ENCODE measurements at regions not wholly inside any gene's neighbourhood (a gene's known extent, or its start where the extent isn't known, plus 50 kb on each side); places are given as distances from the start of the nearest gene placed in this dataset.
"Not testable (repeated sequence)": the region's sequence is repeated elsewhere in the genome, so short reads cannot be mapped to it uniquely, and the experiment has no call there.

DNA sequence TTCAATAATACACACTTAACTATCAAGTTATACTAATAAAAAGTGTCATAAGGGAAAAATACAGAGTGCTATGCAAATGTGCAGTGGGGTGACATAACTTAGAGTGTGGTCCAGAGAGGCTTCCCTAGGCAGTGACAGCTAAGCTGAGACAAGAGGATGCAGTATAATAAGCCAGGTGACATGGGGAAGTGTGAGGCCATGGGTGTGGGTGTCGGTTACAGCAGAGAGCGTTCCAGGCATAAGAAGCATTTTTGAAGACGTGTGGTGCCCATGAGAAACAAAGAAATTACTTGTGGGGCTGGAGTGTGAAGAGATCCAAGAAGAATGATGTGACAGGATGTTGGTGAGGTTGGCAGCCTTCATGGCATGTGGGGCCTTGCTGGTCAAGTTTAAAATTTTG lies 78.1 kb upstream of the PICALM start:
- TF ChIP-seq YY1 (IDR thresholded peaks at IDR 0.05; ENCODE audit: insufficient read depth, insufficient read length) (no peak), SUZ12 (IDR thresholded peaks at IDR 0.05; ENCODE audit: extremely low read depth, insufficient read depth, insufficient read length) (no peak), ZNF274 (IDR thresholded peaks at IDR 0.05; ENCODE audit: low read depth, low read length) (no peak)
- Histone ChIP-seq H3K4me1 (ENCODE audit: insufficient read depth, insufficient read length) (peaks cover 2% of the 10 kb centered on the region), H3K36me3 (ENCODE audit: insufficient read depth, insufficient read length, low read length) (no peaks in the 10 kb centered on the region), H3K27me3 (ENCODE audit: insufficient read depth, insufficient read length) (no peaks in the 10 kb centered on the region), H3K4me3 (ENCODE audit: insufficient read length, low read depth) (no peak overlapping the region), H3K9ac (ENCODE audit: insufficient read length, low read depth) (no peak overlapping the region), H3K9me3 (ENCODE audit: insufficient read depth, low read length) (no peaks in the 10 kb centered on the region)
- DNase-seq (ENCODE audit: low read depth, low spot score): no peak

DNA sequence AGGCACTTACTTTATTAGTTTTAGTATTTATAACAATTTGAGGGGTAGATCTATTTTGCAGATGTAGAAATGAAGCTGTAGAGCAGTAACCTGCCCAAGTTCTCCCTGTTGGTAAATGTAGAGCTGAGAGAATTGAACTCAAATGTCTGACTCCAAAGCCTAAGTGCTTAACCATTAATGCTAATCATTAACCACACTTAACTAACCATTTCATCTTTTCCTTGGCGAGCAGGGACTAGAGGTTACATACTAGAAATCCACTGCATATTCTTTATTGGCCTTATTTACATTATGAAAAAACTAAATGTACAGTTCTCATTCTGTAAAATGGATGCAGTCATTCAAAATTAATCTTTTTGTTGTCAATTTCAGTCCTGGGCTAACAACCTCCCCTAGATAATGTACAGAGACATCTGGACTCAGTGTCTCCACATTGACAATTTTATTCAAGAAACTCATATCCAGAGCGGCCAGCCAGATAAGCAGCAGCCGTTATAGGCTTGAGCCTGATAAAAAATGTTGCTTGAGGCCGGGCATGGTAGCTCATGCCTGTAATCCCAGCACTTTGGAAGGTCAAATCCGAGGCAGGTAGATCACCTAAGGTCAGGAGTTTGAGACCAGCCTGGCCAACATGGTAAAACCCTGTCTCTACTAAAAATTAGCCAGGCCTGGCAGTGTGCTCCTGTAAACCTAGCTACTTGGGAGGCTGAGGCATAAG lies 76.7 kb upstream of the PICALM start:
- Histone ChIP-seq H3K4me1 (ENCODE audit: insufficient read depth, insufficient read length) (no peaks in the 10 kb centered on the region), H3K9me3 (ENCODE audit: insufficient read depth, low read length) (no peaks in the 10 kb centered on the region), H3K27me3 (ENCODE audit: insufficient read depth, insufficient read length) (no peaks in the 10 kb centered on the region), H3K9ac (ENCODE audit: insufficient read length, low read depth) (no peak overlapping the region), H3K4me3 (ENCODE audit: insufficient read length, low read depth) (no peak overlapping the region), H3K36me3 (ENCODE audit: insufficient read depth, insufficient read length, low read length) (no peaks in the 10 kb centered on the region)
- no peak for DNase-seq (ENCODE audit: low read depth, low spot score)
- TF ChIP-seq YY1 (IDR thresholded peaks at IDR 0.05; ENCODE audit: insufficient read depth, insufficient read length) (no peak), ZNF274 (IDR thresholded peaks at IDR 0.05; ENCODE audit: low read depth, low read length) (no peak), SUZ12 (IDR thresholded peaks at IDR 0.05; ENCODE audit: extremely low read depth, insufficient read depth, insufficient read length) (no peak)

DNA sequence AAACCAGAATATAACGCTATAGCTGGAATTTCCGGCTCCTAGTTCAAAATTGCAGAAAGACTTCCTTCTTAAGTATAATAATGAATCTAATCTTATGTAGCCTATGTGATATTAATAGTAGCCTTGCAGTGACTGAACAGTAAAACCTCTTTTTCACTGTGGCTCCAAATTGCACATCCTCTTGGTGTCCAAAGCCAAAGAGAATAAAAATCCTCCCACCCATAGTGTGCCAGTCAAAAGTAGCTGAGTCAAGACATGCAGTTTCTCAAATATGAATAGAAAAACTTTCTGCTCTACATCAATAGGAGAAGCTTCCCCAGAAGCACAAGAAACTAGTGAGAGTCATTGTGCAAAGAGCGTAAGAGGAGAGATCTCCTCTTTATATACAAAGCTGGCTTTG lies 76.0 kb upstream of the PICALM start:
- no peaks in the 10 kb centered on the region for H3K9me3 ChIP-seq (ENCODE audit: insufficient read depth, low read length)
- H3K9ac ChIP-seq (ENCODE audit: insufficient read length, low read depth): no peak overlapping the region
- no peak for DNase-seq (ENCODE audit: low read depth, low spot score)
- TF ChIP-seq SUZ12 (IDR thresholded peaks at IDR 0.05; ENCODE audit: extremely low read depth, insufficient read depth, insufficient read length) (no peak), ZNF274 (IDR thresholded peaks at IDR 0.05; ENCODE audit: low read depth, low read length) (no peak), YY1 (IDR thresholded peaks at IDR 0.05; ENCODE audit: insufficient read depth, insufficient read length) (no peak)
- H3K4me1 ChIP-seq (ENCODE audit: insufficient read depth, insufficient read length): no peaks in the 10 kb centered on the region
- H3K36me3 ChIP-seq (ENCODE audit: insufficient read depth, insufficient read length, low read length): no peaks in the 10 kb centered on the region
- H3K27me3 ChIP-seq (ENCODE audit: insufficient read depth, insufficient read length): no peaks in the 10 kb centered on the region
- no peak overlapping the region for H3K4me3 ChIP-seq (ENCODE audit: insufficient read length, low read depth)

DNA sequence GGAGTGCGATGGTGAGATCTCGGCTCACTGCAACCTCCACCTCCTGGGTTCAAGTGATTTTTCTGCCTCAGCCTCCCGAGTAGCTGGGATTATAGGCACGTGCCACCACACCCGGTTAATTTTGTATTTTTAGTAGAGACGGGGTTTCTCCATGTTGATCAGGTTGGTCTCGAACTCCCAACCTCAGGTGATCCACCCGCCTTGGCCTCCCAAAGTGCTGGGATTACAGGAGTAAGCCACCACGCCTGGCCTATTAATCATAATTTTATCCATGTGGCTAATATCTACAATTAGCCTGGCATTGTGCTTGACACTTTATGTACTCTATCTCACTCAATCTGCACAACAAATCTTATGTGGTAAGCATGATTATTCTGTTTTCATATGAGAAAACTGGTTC lies 75.2 kb upstream of the PICALM start:
- DNase-seq (ENCODE audit: low read depth, low spot score); H3K9ac ChIP-seq (ENCODE audit: insufficient read length, low read depth); H3K9me3 ChIP-seq (ENCODE audit: insufficient read depth, low read length); H3K36me3 ChIP-seq (ENCODE audit: insufficient read depth, insufficient read length, low read length); H3K4me3 ChIP-seq (ENCODE audit: insufficient read length, low read depth); H3K4me1 ChIP-seq (ENCODE audit: insufficient read depth, insufficient read length); H3K27me3 ChIP-seq (ENCODE audit: insufficient read depth, insufficient read length): not testable (repeated sequence)

DNA sequence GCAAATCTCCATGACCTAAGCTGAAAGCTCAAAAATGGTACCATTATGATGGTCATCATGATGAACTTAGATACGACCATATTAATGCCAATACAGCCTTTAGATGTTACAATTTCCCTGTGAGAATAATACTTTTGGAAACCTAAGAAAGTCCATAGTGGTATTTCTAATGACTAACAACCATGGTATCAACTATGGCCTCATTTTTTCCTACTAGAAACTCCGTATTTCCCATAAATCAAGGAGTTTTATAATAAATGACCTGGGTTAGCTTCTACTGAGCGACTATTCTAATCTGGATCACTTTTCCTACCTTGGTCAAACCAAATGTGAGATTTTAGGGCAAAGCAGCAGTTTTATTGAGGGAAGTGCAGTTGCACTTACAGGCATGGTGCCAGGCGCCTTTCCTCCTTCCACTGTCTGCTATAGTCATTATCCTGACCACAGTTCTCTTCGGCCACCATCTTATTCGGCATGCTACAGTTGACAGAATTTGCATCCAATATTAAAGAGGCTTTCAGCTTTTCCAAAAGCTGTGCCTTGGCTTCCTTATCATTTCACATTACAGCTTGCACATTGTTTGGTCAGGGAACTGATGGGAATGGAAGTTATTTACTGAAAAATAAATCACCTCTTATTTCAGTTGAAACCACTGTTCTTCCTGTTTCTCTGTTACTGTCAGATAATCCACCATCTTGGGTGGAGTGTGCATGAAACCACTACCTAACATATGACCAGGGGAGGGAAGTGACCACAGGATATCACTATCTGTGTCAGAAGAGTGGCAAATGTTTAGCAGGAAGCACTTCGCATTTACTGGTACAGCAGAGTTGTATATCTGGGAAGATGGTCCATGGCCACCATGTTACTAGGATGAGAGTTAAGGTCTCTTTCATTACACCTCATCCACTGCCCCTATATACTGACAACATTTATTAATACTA lies 74.5 kb upstream of the PICALM start:
- TF ChIP-seq YY1 (IDR thresholded peaks at IDR 0.05; ENCODE audit: insufficient read depth, insufficient read length) (no peak), SUZ12 (IDR thresholded peaks at IDR 0.05; ENCODE audit: extremely low read depth, insufficient read depth, insufficient read length) (no peak), ZNF274 (IDR thresholded peaks at IDR 0.05; ENCODE audit: low read depth, low read length) (no peak)
- no peaks in the 10 kb centered on the region for H3K36me3 ChIP-seq (ENCODE audit: insufficient read depth, insufficient read length, low read length)
- H3K4me1 ChIP-seq (ENCODE audit: insufficient read depth, insufficient read length): no peaks in the 10 kb centered on the region
- H3K27me3 ChIP-seq (ENCODE audit: insufficient read depth, insufficient read length): no peaks in the 10 kb centered on the region
- DNase-seq (ENCODE audit: low read depth, low spot score): no peak
- H3K4me3 ChIP-seq (ENCODE audit: insufficient read length, low read depth): no peak overlapping the region
- H3K9ac ChIP-seq (ENCODE audit: insufficient read length, low read depth): no peak overlapping the region
- no peaks in the 10 kb centered on the region for H3K9me3 ChIP-seq (ENCODE audit: insufficient read depth, low read length)

DNA sequence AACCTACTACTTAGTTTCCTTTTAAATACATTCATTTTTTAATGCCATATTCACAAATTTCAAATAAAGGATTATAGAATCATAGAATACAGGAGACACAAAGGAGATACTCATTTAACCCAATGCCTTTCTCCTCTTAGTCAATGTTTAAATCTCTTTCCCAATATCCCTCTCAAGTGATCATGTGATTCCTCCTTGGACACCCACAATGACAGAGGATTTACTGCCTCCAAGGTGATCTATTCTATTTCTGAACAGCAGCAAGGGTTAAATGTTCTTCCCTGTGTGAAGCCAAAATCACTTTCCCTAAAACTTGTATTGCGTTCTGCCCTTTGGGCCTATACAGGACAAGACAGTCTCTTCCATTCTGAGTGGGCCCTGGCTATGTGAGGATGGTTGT lies 73.3 kb upstream of the PICALM start:
- no peak for TF ChIP-seq YY1 (IDR thresholded peaks at IDR 0.05; ENCODE audit: insufficient read depth, insufficient read length)
- TF ChIP-seq SUZ12 (IDR thresholded peaks at IDR 0.05; ENCODE audit: extremely low read depth, insufficient read depth, insufficient read length): no peak
- no peak for TF ChIP-seq ZNF274 (IDR thresholded peaks at IDR 0.05; ENCODE audit: low read depth, low read length)
- H3K9me3 ChIP-seq (ENCODE audit: insufficient read depth, low read length): no peaks in the 10 kb centered on the region
- H3K9ac ChIP-seq (ENCODE audit: insufficient read length, low read depth): no peak overlapping the region
- no peak overlapping the region for H3K4me3 ChIP-seq (ENCODE audit: insufficient read length, low read depth)
- no peak for DNase-seq (ENCODE audit: low read depth, low spot score)
- H3K4me1 ChIP-seq (ENCODE audit: insufficient read depth, insufficient read length): no peaks in the 10 kb centered on the region
- H3K36me3 ChIP-seq (ENCODE audit: insufficient read depth, insufficient read length, low read length): no peaks in the 10 kb centered on the region
- no peaks in the 10 kb centered on the region for H3K27me3 ChIP-seq (ENCODE audit: insufficient read depth, insufficient read length)

DNA sequence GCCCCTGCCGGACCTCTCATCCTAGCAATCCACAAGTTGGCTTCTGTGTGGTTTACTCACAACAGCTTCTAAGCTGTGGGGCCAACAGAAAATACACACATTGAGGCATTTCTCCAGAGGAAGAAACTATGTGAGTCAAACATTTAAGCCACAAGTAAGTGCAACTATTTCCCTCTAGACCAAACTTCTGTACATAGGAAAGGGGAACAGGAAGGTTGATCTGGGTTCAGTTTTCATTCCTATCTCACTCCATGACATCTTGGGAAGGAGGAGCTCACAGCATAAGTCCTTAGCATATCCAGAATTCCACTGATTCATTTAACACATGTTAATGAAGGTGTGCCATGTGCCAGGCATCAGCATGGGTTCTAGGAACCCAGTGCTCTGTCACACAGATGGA lies 72.8 kb upstream of the PICALM start:
- Histone ChIP-seq H3K4me3 (ENCODE audit: insufficient read length, low read depth) (no peak overlapping the region), H3K36me3 (ENCODE audit: insufficient read depth, insufficient read length, low read length) (no peaks in the 10 kb centered on the region), H3K4me1 (ENCODE audit: insufficient read depth, insufficient read length) (no peaks in the 10 kb centered on the region), H3K9ac (ENCODE audit: insufficient read length, low read depth) (no peak overlapping the region), H3K27me3 (ENCODE audit: insufficient read depth, insufficient read length) (no peaks in the 10 kb centered on the region), H3K9me3 (ENCODE audit: insufficient read depth, low read length) (no peaks in the 10 kb centered on the region)
- no peak for TF ChIP-seq ZNF274 (IDR thresholded peaks at IDR 0.05; ENCODE audit: low read depth, low read length)
- no peak for TF ChIP-seq YY1 (IDR thresholded peaks at IDR 0.05; ENCODE audit: insufficient read depth, insufficient read length)
- no peak for TF ChIP-seq SUZ12 (IDR thresholded peaks at IDR 0.05; ENCODE audit: extremely low read depth, insufficient read depth, insufficient read length)
- DNase-seq (ENCODE audit: low read depth, low spot score): no peak

All from NT2/D1 (cell line).